Esophagus muscularis mucosa (tissue), 4 donors: ENCODE measurements at regions not wholly inside any gene's neighbourhood (a gene's known extent, or its start where the extent isn't known, plus 50 kb on each side); places are given as distances from the start of the nearest gene placed in this dataset.
"Not testable (repeated sequence)": the region's sequence is repeated elsewhere in the genome, so short reads cannot be mapped to it uniquely, and the experiment has no call there.

Experiments
- DNase-seq: peaks from one replicate; pipeline ENCODE4 v3.0.0-alpha.2; 2017; ENCODE audit errors: extremely low spot score
- H3K27ac ChIP-seq, 4 donors: fragments of 200-600 bp; sonication (generic); replicated peaks in 1 of 4; 1 replicate in 3 of 4; 2 replicates in 1 of 4; pipeline ENCODE4 v1.5.1; 2016 to 2019; ENCODE audit warnings: mild to moderate bottlenecking in 1 of 4
- H3K27me3 ChIP-seq, 4 donors: fragments of 200-600 bp; sonication (generic); one replicate each; pipeline versions ENCODE4 v1.5.1 to v1.6.0; 2016 to 2019
- H3K36me3 ChIP-seq, 4 donors: fragments of 200-600 bp; sonication (generic); one replicate each; pipeline ENCODE4 v1.5.1; 2016 to 2019
- H3K4me1 ChIP-seq, 4 donors: fragments of 200-600 bp; sonication (generic); one replicate each; pipeline ENCODE4 v1.5.1; 2016 to 2019
- H3K4me3 ChIP-seq, 4 donors: fragments of 200-600 bp; sonication (generic); 1 replicate in 2 of 4; 2 replicates in 2 of 4; pipeline ENCODE4 v1.5.1; 2016 to 2019; ENCODE audit warnings: mild to moderate bottlenecking in 4 of 4, moderate library complexity in 1 of 4
- H3K9me3 ChIP-seq, 4 donors: fragments of 200-600 bp; sonication (generic); 1 replicate in 3 of 4; 2 replicates in 1 of 4; pipeline ENCODE4 v1.5.1; 2016 to 2019
- EP300 ChIP-seq: sonication (generic); formaldehyde crosslinking; IDR thresholded peaks from one replicate; pipeline ENCODE4 v1.6.1; 2017; ENCODE audit warnings: antibody characterized with exemption
- POLR2A ChIP-seq: fragments of 450-650 bp; IDR thresholded peaks from one replicate; pipeline ENCODE4 v1.6.1; 2017; ENCODE audit warnings: antibody characterized with exemption, moderate library complexity, mild to moderate bottlenecking, low read depth
- POLR2AphosphoS5 ChIP-seq, 2 donors: sonication (generic); formaldehyde crosslinking; IDR thresholded peaks; one replicate each; pipeline ENCODE4 v1.6.1; 2017; ENCODE audit warnings: antibody characterized with exemption in 2 of 2
- WGBS: methylation state at CpG from one replicate; pipeline ENCODE4 v1.1.5; 2018; 5-methylcytosine and 5-hydroxymethylcytosine counted together
- intact Hi-C: fragments of 100-400 bp; cut with DNase I; formaldehyde crosslinking; loops from one replicate; pipeline ENCODE4 v1.15.1; 2023
- TF ChIP-seq, protein P1 (sequence below), 3 experiments: fragments of 200-600 bp in 2 of 3; fragments of 450-650 bp in 1 of 3; sonication (generic) in 2 of 3; IDR thresholded peaks; one replicate each; pipeline ENCODE4 v1.5.1; 2017 to 2019; ENCODE audit warnings: antibody characterized with exemption in 3 of 3, mild to moderate bottlenecking in 2 of 3, moderate library complexity in 1 of 3

DNA sequence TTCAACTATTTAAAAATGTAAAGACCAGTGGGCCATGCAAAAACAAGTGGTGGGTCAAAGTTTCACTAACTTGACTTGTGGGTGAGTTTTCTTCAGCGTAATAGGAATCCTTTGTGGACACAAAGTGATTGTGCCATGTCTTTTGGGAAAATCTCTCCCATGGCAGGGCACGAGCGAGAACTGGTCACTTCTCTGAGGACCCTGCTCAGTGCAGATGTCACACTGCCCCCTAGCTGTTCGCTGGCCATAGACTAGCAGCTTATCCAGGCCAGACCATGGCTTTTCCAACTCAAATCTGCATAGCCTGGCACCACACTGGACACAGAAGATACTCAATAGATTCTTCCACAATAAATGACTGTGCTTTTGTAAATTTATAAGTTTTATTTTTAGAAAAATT lies 306.0 kb upstream of the CCL2 start:
- Histone ChIP-seq H3K4me1 (no peaks in the 10 kb centered on the region), H3K27ac (no peak overlapping the region), H3K9me3 (no peaks in the 10 kb centered on the region), H3K36me3 (no peaks in the 10 kb centered on the region), H3K27me3 (peaks cover 0 to 16% (median 0%) of the 10 kb centered on the region in 4 donors), H3K4me3 (no peak overlapping the region)
- intact Hi-C loops: no loop called here
- DNase-seq: no peak
- TF ChIP-seq POLR2AphosphoS5 (IDR thresholded peaks at IDR 0.05) (no peak), EP300 (no peak), POLR2A (no peak)
- TF ChIP-seq, protein P1, sequence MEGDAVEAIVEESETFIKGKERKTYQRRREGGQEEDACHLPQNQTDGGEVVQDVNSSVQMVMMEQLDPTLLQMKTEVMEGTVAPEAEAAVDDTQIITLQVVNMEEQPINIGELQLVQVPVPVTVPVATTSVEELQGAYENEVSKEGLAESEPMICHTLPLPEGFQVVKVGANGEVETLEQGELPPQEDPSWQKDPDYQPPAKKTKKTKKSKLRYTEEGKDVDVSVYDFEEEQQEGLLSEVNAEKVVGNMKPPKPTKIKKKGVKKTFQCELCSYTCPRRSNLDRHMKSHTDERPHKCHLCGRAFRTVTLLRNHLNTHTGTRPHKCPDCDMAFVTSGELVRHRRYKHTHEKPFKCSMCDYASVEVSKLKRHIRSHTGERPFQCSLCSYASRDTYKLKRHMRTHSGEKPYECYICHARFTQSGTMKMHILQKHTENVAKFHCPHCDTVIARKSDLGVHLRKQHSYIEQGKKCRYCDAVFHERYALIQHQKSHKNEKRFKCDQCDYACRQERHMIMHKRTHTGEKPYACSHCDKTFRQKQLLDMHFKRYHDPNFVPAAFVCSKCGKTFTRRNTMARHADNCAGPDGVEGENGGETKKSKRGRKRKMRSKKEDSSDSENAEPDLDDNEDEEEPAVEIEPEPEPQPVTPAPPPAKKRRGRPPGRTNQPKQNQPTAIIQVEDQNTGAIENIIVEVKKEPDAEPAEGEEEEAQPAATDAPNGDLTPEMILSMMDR (IDR thresholded peaks at IDR 0.05): no peak
- WGBS: 51% methylated on average over 4 of the region's 4 CpGs

DNA sequence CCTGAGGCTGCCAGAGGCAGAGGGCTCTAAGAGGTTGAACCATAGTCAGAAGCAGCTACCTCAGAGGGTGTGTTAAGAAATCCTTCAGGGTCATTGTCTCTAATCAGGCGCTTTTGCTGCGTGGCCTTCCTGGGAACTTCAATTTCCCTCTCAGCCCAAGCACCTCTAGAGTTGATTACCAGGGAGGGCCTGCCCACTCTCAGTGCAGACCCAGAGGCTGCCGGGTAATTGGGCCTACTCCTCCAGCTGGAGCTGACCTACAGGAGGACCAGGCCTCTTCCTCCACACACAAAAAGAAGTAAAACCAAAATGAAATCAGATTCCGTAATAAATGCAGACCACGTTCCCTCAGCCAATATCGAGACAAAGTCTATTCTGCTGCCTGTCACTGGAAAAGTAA lies 305.0 kb upstream of the CCL2 start:
- Histone ChIP-seq H3K27ac (no peak overlapping the region), H3K36me3 (no peaks in the 10 kb centered on the region), H3K9me3 (no peaks in the 10 kb centered on the region), H3K4me1 (no peaks in the 10 kb centered on the region), H3K4me3 (no peak overlapping the region), H3K27me3 (peaks cover 0 to 8% (median 0%) of the 10 kb centered on the region in 4 donors)
- intact Hi-C loops: no loop called here
- DNase-seq: no peak
- WGBS: 92% methylated on average over 6 of the region's 6 CpGs
- TF ChIP-seq EP300 (no peak), POLR2AphosphoS5 (IDR thresholded peaks at IDR 0.05) (no peak), POLR2A (no peak)
- TF ChIP-seq, protein P1 (IDR thresholded peaks at IDR 0.05): no peak

DNA sequence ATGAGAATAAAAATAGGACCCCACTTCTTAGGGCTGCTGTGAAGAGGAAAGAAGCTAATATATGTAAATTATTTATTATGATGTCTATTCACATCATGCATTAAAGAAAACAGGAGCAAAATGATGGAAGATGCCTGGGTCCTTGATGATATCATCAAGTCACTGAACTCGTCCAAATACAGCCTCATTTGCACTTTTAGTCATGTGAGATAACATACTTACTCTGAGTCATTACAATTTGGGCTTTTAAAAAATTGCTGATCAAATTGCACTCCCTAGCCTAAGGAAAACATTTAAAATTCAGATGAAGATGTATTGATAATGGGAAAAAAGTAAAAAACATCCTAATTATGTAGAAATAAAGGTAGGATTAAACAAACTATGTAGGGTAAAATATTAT lies 302.7 kb upstream of the CCL2 start:
- H3K27ac ChIP-seq: no peak overlapping the region
- H3K27me3 ChIP-seq: peaks cover 0 to 13% (median 0%) of the 10 kb centered on the region in 4 donors
- WGBS: 64% methylated on average over 1 of the region's 1 CpG
- no peaks in the 10 kb centered on the region for H3K4me1 ChIP-seq
- intact Hi-C loops: no loop called here
- H3K9me3 ChIP-seq: no peaks in the 10 kb centered on the region
- DNase-seq: no peak
- TF ChIP-seq EP300: no peak
- TF ChIP-seq POLR2A: no peak
- TF ChIP-seq, protein P1 (IDR thresholded peaks at IDR 0.05): no peak
- no peak for TF ChIP-seq POLR2AphosphoS5 (IDR thresholded peaks at IDR 0.05)
- no peak overlapping the region for H3K4me3 ChIP-seq
- H3K36me3 ChIP-seq: no peaks in the 10 kb centered on the region

DNA sequence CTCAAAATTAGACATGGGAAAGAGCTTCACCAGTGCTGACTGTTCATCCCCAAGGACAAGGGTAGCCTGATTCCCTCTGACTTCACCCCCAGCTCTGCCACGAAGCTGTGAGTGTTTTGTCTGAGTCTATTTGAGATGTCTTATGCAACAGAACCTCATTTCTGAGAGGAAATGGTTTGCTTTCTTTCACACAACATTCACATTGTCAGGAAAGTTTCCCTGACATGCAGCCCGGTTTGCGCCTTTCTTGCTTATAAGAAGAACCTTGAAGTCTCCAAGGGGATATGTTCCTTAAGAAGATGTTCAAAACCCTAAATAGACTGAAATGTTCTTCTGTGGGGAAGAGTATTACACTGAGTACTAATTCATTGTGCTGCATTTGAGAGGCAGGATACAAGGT lies 300.5 kb upstream of the CCL2 start:
- no peak overlapping the region for H3K4me3 ChIP-seq
- peaks cover 0 to 13% (median 0%) of the 10 kb centered on the region in 4 donors for H3K27me3 ChIP-seq
- no peaks in the 10 kb centered on the region for H3K9me3 ChIP-seq
- intact Hi-C loops: no loop called here
- TF ChIP-seq POLR2A (no peak), POLR2AphosphoS5 (IDR thresholded peaks at IDR 0.05) (no peak), EP300 (no peak)
- TF ChIP-seq, protein P1 (IDR thresholded peaks at IDR 0.05): no peak
- no peak for DNase-seq
- 65% methylated on average over 3 of the region's 3 CpGs for WGBS
- no peaks in the 10 kb centered on the region for H3K36me3 ChIP-seq
- no peak overlapping the region for H3K27ac ChIP-seq
- H3K4me1 ChIP-seq: no peaks in the 10 kb centered on the region

DNA sequence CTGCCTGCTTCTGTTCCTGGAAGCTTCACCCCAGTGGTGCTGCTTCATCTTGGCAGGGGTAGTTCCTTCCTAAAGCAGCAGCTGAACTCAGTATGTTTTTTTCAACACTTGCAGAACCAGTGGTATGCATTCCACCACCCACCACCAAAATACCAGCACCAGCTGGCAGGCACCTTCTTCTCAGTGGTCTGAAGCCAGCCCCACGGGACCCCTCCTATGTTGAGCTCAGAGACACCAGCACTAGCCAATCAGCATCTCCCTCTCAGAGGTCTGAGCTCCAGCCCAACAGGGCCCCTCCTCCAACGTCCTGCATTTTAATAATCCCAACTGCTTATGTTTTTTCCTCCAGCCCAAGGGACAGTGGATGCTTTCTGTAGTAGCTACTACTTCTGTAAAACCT lies 299.6 kb upstream of the CCL2 start:
- intact Hi-C loops: no loop called here
- DNase-seq: no peak
- Histone ChIP-seq H3K4me3 (no peak overlapping the region), H3K9me3 (no peaks in the 10 kb centered on the region), H3K27ac (no peak overlapping the region), H3K27me3 (peaks cover 0 to 13% (median 0%) of the 10 kb centered on the region in 4 donors), H3K4me1 (no peaks in the 10 kb centered on the region), H3K36me3 (no peaks in the 10 kb centered on the region)
- WGBS: 42% methylated on average over 2 of the region's 2 CpGs
- TF ChIP-seq, protein P1 (IDR thresholded peaks at IDR 0.05): no peak
- TF ChIP-seq POLR2A (no peak), EP300 (no peak), POLR2AphosphoS5 (IDR thresholded peaks at IDR 0.05) (no peak)

DNA sequence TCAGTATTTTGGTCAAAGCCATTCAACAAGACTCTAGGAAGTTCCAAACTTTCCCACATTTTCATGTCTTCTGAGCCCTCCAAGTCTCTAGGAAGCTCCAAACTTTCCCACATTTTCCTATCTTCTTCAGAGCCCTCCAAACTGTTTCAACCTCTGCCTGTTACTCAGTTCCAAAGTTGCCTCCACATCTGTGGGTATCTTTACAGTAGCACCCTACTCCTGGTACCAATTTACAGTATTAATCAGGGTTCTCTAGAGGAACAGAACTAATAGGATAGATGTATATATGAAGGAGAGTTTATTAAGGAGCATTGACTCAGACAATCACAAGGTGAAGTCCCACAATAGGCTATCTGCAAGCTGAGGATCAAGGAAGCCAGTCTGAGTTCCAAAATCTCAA lies 296.0 kb upstream of the CCL2 start:
- H3K36me3 ChIP-seq, H3K27ac ChIP-seq, intact Hi-C loops, DNase-seq, H3K4me1 ChIP-seq, H3K4me3 ChIP-seq, H3K9me3 ChIP-seq: not testable (repeated sequence)
- H3K27me3 ChIP-seq: peaks cover 0 to 18% (median 0%) of the 10 kb centered on the region in 4 donors
